ENCODE measurements at regions not wholly inside any gene's neighbourhood (a gene's known extent, or its start where the extent isn't known, plus 50 kb on each side); places are given as distances from the start of the nearest gene placed in this dataset.

GRCh38 chr12:90410962-90411361 is 544.0 kb downstream of the CCER1 start:
- intact Hi-C loops (cut with DNase I) = no loop called here

GRCh38 chr12:90407841-90408240 is 547.1 kb downstream of the CCER1 start:
- Histone ChIP-seq H3K27me3 (no peaks in the 10 kb centered on the region), H3K36me3 (no peaks in the 10 kb centered on the region), H3K9me3 (no peaks in the 10 kb centered on the region), H3K27ac (no peak overlapping the region), H3K4me1 (no peaks in the 10 kb centered on the region), H3K4me3 (no peak overlapping the region)
- no peak for TF ChIP-seq POLR2AphosphoS5 (IDR thresholded peaks at IDR 0.05; ENCODE audit: insufficient read depth in 1 of 2, low read depth in 1 of 2)
- TF ChIP-seq POLR2A (IDR thresholded peaks at IDR 0.05) = no peak
- TF ChIP-seq CTCF (IDR thresholded peaks at IDR 0.05) = no peak
- no peak for DNase-seq (ENCODE audit: extremely low spot score in 2 of 2)
- intact Hi-C loops (cut with DNase I) = no loop called here

More at GRCh38 chr12:90410962-90411361, 544.0 kb downstream of the CCER1 start:
- H3K36me3 ChIP-seq = no peaks in the 10 kb centered on the region
- no peak for DNase-seq (ENCODE audit: extremely low spot score in 2 of 2)
- H3K4me3 ChIP-seq = no peak overlapping the region
- H3K27ac ChIP-seq = no peak overlapping the region
- H3K9me3 ChIP-seq = no peaks in the 10 kb centered on the region
- TF ChIP-seq POLR2AphosphoS5 (IDR thresholded peaks at IDR 0.05; ENCODE audit: insufficient read depth in 1 of 2, low read depth in 1 of 2) (no peak), CTCF (IDR thresholded peaks at IDR 0.05) (no peak), POLR2A (IDR thresholded peaks at IDR 0.05) (no peak)
- H3K4me1 ChIP-seq = no peaks in the 10 kb centered on the region
- no peaks in the 10 kb centered on the region for H3K27me3 ChIP-seq

GRCh38 chr12:90404071-90404470 is 550.9 kb downstream of the CCER1 start:
- Histone ChIP-seq H3K27ac (no peak overlapping the region), H3K36me3 (no peaks in the 10 kb centered on the region), H3K4me1 (no peaks in the 10 kb centered on the region), H3K9me3 (no peaks in the 10 kb centered on the region), H3K4me3 (no peak overlapping the region), H3K27me3 (no peaks in the 10 kb centered on the region)
- intact Hi-C loops (cut with DNase I) = no loop called here
- TF ChIP-seq POLR2AphosphoS5 (IDR thresholded peaks at IDR 0.05; ENCODE audit: insufficient read depth in 1 of 2, low read depth in 1 of 2) = no peak
- no peak for TF ChIP-seq POLR2A (IDR thresholded peaks at IDR 0.05)
- no peak for TF ChIP-seq CTCF (IDR thresholded peaks at IDR 0.05)
- no peak for DNase-seq (ENCODE audit: extremely low spot score in 2 of 2)

- DNase-seq (ENCODE audit: extremely low spot score in 2 of 2) = no peak
- H3K36me3 ChIP-seq = no peaks in the 10 kb centered on the region
- no peaks in the 10 kb centered on the region for H3K4me1 ChIP-seq
- intact Hi-C loops (cut with DNase I) = no loop called here
- TF ChIP-seq POLR2AphosphoS5 (IDR thresholded peaks at IDR 0.05; ENCODE audit: insufficient read depth in 1 of 2, low read depth in 1 of 2) (no peak), POLR2A (IDR thresholded peaks at IDR 0.05) (no peak), CTCF (IDR thresholded peaks at IDR 0.05) (no peak)
- H3K4me3 ChIP-seq = no peak overlapping the region
- no peaks in the 10 kb centered on the region for H3K9me3 ChIP-seq
- H3K27me3 ChIP-seq = no peaks in the 10 kb centered on the region
- no peak overlapping the region for H3K27ac ChIP-seq
These were observed 553.8 kb downstream of the CCER1 start for GRCh38 chr12:90401185-90401584.

- no peak for TF ChIP-seq POLR2A (IDR thresholded peaks at IDR 0.05)
- TF ChIP-seq CTCF (IDR thresholded peaks at IDR 0.05) = no peak
- TF ChIP-seq POLR2AphosphoS5 (IDR thresholded peaks at IDR 0.05; ENCODE audit: insufficient read depth in 1 of 2, low read depth in 1 of 2) = no peak
- Histone ChIP-seq H3K27ac (no peak overlapping the region), H3K4me3 (no peak overlapping the region), H3K36me3 (no peaks in the 10 kb centered on the region), H3K4me1 (no peaks in the 10 kb centered on the region), H3K9me3 (no peaks in the 10 kb centered on the region), H3K27me3 (no peaks in the 10 kb centered on the region)
- no peak for DNase-seq (ENCODE audit: extremely low spot score in 2 of 2)
- intact Hi-C loops (cut with DNase I) = no loop called here
These were observed 555.6 kb downstream of the CCER1 start for GRCh38 chr12:90399357-90399756.

Data from vagina (tissue), 2 donors.